GM23248 (cell line): ENCODE measurements at regions not wholly inside any gene's neighbourhood (a gene's known extent, or its start where the extent isn't known, plus 50 kb on each side); places are given as distances from the start of the nearest gene placed in this dataset.

Experiments used
- EZH2 ChIP-seq: fragments of 200-600 bp; sonication (generic); IDR thresholded peaks from 2 replicates; pipeline ENCODE4 v1.6.1; 2018; ENCODE audit warnings: antibody characterized with exemption, mild to moderate bottlenecking; ENCODE audit not compliant: insufficient read depth, poor library complexity, severe bottlenecking
- EZH2phosphoT487 ChIP-seq: fragments of 200-600 bp; sonication (generic); IDR thresholded peaks from 2 replicates; pipeline ENCODE4 v1.6.1; 2018; ENCODE audit warnings: antibody characterized with exemption, moderate library complexity, mild to moderate bottlenecking, low read depth; ENCODE audit not compliant: insufficient read depth

DNA sequence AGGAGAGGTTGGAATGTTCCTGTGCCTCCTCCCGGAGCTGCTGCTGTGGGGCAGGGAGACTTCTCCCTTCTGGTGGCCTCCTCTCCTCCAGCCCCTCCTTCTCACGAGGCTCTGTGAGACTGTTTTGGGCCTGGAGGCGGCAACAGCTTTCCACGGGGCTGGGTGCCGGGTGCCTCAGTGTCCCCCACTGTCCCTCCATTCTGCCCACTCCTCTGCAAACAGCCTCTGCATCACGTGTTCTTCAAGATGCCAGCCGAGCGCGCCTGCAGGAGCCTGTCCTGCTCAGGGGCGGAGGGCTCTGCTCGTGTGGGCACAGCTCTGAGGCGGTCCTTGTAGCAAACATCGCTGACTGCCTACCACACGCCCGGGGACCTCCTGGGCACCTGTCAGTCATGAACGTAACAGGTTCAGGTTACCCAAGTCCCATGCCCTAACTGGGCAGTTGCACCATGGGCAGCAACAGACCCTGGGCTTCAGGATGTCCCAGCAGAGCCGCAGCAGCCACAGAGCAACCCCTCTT lies 70.8 kb downstream of the RRM2 start:
- TF ChIP-seq EZH2phosphoT487 (no peak), EZH2 (no peak)
